Mesenchymal stem cell (in vitro differentiated cells and primary cell): ENCODE measurements at regions not wholly inside any gene's neighbourhood (a gene's known extent, or its start where the extent isn't known, plus 50 kb on each side); places are given as distances from the start of the nearest gene placed in this dataset.

Source experiments
- DNase-seq: peaks from one replicate; pipeline ENCODE4 v3.0.0-alpha.2; 2013
- H2AFZ ChIP-seq: one replicate; pipeline ENCODE4 v1.6.1; 2013; ENCODE audit warnings: low read depth, mild to moderate bottlenecking, control low read depth, inconsistent platforms, low read length, moderate library complexity
- H2AK5ac ChIP-seq: 2 replicates; pipeline ENCODE4 v1.6.1; 2013; ENCODE audit warnings: low read length, moderate library complexity, mild to moderate bottlenecking, inconsistent platforms; ENCODE audit not compliant: severe bottlenecking
- H2BK120ac ChIP-seq: one replicate; pipeline ENCODE4 v1.6.1; 2013; ENCODE audit warnings: low read depth, mild to moderate bottlenecking, inconsistent platforms, low read length, moderate library complexity
- H2BK12ac ChIP-seq, 2 experiments: one replicate each; pipeline ENCODE4 v1.6.1; 2013; ENCODE audit warnings: inconsistent platforms in 2 of 2, low read length in 2 of 2, mild to moderate bottlenecking in 2 of 2, moderate library complexity in 2 of 2, control low read depth in 1 of 2
- H2BK15ac ChIP-seq: one replicate; pipeline ENCODE4 v1.6.1; 2013; ENCODE audit warnings: mild to moderate bottlenecking, low read depth, inconsistent platforms; ENCODE audit not compliant: poor library complexity, severe bottlenecking
- H2BK5ac ChIP-seq: 2 replicates; pipeline ENCODE4 v1.6.1; 2013; ENCODE audit warnings: low read depth, mild to moderate bottlenecking, low read length, control low read depth, inconsistent platforms; ENCODE audit not compliant: poor library complexity, severe bottlenecking
- H3K14ac ChIP-seq, 2 experiments: one replicate each; pipeline ENCODE4 v1.6.1; 2013; ENCODE audit warnings: inconsistent platforms in 2 of 2, low read length in 2 of 2, control low read depth in 1 of 2, mild to moderate bottlenecking in 1 of 2, moderate library complexity in 1 of 2
- H3K18ac ChIP-seq, 2 experiments: one replicate each; pipeline ENCODE4 v1.6.1; 2013; ENCODE audit warnings: inconsistent platforms in 2 of 2, low read length in 2 of 2, control low read depth in 1 of 2, low read depth in 1 of 2, mild to moderate bottlenecking in 1 of 2
- H3K23ac ChIP-seq, 2 experiments: one replicate each; pipeline ENCODE4 v1.6.1; 2013; ENCODE audit warnings: inconsistent platforms in 2 of 2, low read length in 2 of 2, mild to moderate bottlenecking in 2 of 2, moderate library complexity in 2 of 2, control low read depth in 1 of 2
- H3K27ac ChIP-seq: 2 replicates; pipeline ENCODE4 v1.5.1; 2013; ENCODE audit warnings: mild to moderate bottlenecking, moderate library complexity, low read length, control low read depth, inconsistent platforms; ENCODE audit not compliant: poor library complexity, severe bottlenecking
- H3K27me3 ChIP-seq, 2 experiments: 2 replicates each; pipeline versions ENCODE4 v1.6.1 to v1.7.0; 2013; ENCODE audit warnings: low read length in 2 of 2, mild to moderate bottlenecking in 2 of 2, moderate library complexity in 2 of 2, control low read depth in 1 of 2, inconsistent platforms in 1 of 2; ENCODE audit not compliant: control insufficient read depth in 1 of 2, insufficient read depth in 1 of 2
- H3K36me3 ChIP-seq, 2 experiments: 2 replicates each; pipeline versions ENCODE4 v1.6.1 to v1.7.0; 2013; ENCODE audit warnings: low read length in 2 of 2, control low read depth in 1 of 2, inconsistent platforms in 1 of 2, low read depth in 1 of 2, mild to moderate bottlenecking in 1 of 2; ENCODE audit not compliant: insufficient read depth in 2 of 2, control insufficient read depth in 1 of 2
- H3K4ac ChIP-seq, 2 experiments: one replicate each; pipeline ENCODE4 v1.6.1; 2013; ENCODE audit warnings: inconsistent platforms in 2 of 2, low read length in 2 of 2, mild to moderate bottlenecking in 2 of 2, moderate library complexity in 2 of 2, control low read depth in 1 of 2, low read depth in 1 of 2
- H3K4me1 ChIP-seq: 2 replicates; pipeline ENCODE4 v1.6.1; 2013; ENCODE audit warnings: low read depth, low read length, control low read depth; ENCODE audit not compliant: control insufficient read depth, insufficient read depth
- H3K4me2 ChIP-seq: 2 replicates; pipeline ENCODE4 v1.6.1; 2013; ENCODE audit warnings: low read length, mild to moderate bottlenecking, inconsistent platforms; ENCODE audit not compliant: poor library complexity, severe bottlenecking
- H3K4me3 ChIP-seq, 2 experiments: 2 replicates each; pipeline versions ENCODE4 v1.5.1 to v1.7.0; 2013; ENCODE audit warnings: low read length in 2 of 2, mild to moderate bottlenecking in 2 of 2, control low read depth in 1 of 2, low read depth in 1 of 2; ENCODE audit not compliant: insufficient read depth in 1 of 2
- H3K79me1 ChIP-seq: replicated peaks from 2 replicates; pipeline ENCODE4 v1.6.1; 2013; ENCODE audit warnings: mild to moderate bottlenecking, control low read depth, low read length, inconsistent platforms; ENCODE audit not compliant: poor library complexity, severe bottlenecking
- H3K9ac ChIP-seq: 2 replicates; pipeline ENCODE4 v1.7.0; 2013; ENCODE audit warnings: mild to moderate bottlenecking, low read length, moderate library complexity
- H3K9me3 ChIP-seq: 2 replicates; pipeline ENCODE4 v1.7.0; 2013; ENCODE audit warnings: mild to moderate bottlenecking, low read length; ENCODE audit not compliant: control insufficient read depth
- H4K8ac ChIP-seq: one replicate; pipeline ENCODE4 v1.6.1; 2013; ENCODE audit warnings: inconsistent platforms, mild to moderate bottlenecking, low read length, moderate library complexity
- H4K91ac ChIP-seq: one replicate; pipeline ENCODE4 v1.6.1; 2013; ENCODE audit warnings: mild to moderate bottlenecking, low read length, inconsistent platforms
- WGBS: methylation state at CpG from one replicate; pipeline ENCODE4 v1.1.7; 2013; ENCODE audit warnings: mixed read lengths; 5-methylcytosine and 5-hydroxymethylcytosine counted together

DNA sequence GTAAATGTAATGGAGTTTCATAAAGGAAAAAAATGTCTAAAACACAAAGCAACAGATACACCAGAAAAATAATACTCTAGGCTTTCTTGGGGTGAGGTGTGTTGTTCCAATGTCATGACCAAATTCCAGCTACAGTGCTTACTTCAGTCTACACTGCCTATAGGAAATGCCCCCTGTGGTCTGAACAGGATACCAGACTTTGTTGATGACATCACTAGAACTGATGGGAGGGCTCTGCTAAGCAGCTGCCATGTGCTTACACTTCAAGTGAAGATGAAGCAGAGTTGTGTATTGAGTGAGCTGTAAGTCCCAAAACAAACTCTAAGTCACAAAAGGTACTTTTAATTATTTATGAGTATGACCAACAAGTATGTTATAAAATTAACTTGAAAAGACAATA lies 456.1 kb upstream of the IL12A start:
- no peak overlapping the region for H2AK5ac ChIP-seq
- H3K4me3 ChIP-seq, result no peak overlapping the region
- no peaks in the 10 kb centered on the region for H3K27me3 ChIP-seq
- H2BK15ac ChIP-seq, result no peak overlapping the region
- H3K18ac ChIP-seq, result no peak overlapping the region
- peaks cover 2% of the 10 kb centered on the region for H3K4me1 ChIP-seq
- no peak overlapping the region for H3K27ac ChIP-seq
- H2BK5ac ChIP-seq, result no peak overlapping the region
- H3K9ac ChIP-seq, result no peak overlapping the region
- H3K9me3 ChIP-seq, result no peaks in the 10 kb centered on the region
- no peaks in the 10 kb centered on the region for H3K79me1 ChIP-seq
- H3K23ac ChIP-seq, result no peak overlapping the region
- no peak overlapping the region for H3K4me2 ChIP-seq
- DNase-seq, result no peak
- no peak overlapping the region for H2AFZ ChIP-seq
- no peak overlapping the region for H2BK120ac ChIP-seq
- no peak overlapping the region for H3K4ac ChIP-seq
- no peak overlapping the region for H2BK12ac ChIP-seq
- no peak overlapping the region for H3K14ac ChIP-seq
- no peak overlapping the region for H4K91ac ChIP-seq
- H3K36me3 ChIP-seq, result no peaks in the 10 kb centered on the region
- no peak overlapping the region for H4K8ac ChIP-seq

DNA sequence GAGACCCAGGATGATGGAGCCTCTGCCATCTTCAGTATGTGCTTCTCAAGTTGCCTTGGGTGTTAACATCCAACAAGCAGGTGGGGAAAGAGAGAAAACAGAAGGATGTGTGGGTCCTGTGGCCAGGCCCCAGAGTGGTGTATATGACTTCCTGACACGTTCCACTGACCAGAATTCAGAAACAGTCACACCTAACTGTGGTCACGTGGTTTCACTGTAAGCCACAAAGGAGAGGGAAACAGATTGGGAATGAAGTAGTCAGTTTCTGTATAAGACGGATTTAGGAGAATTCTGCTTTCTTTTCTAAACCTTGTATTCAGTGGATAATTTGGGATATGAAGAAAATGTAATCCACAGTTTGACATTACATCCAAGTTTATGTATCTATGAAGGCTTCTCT lies 454.1 kb upstream of the IL12A start:
- H3K23ac ChIP-seq, result no peak overlapping the region
- H3K4me2 ChIP-seq, result no peak overlapping the region
- no peaks in the 10 kb centered on the region for H3K36me3 ChIP-seq
- H2BK5ac ChIP-seq, result no peak overlapping the region
- H3K9ac ChIP-seq, result no peak overlapping the region
- H3K4ac ChIP-seq, result no peak overlapping the region
- peaks cover 2% of the 10 kb centered on the region for H3K4me1 ChIP-seq
- H2AK5ac ChIP-seq, result no peak overlapping the region
- no peak overlapping the region for H2BK12ac ChIP-seq
- H3K27ac ChIP-seq, result no peak overlapping the region
- H3K9me3 ChIP-seq, result no peaks in the 10 kb centered on the region
- H3K14ac ChIP-seq, result no peak overlapping the region
- DNase-seq, result no peak
- no peak overlapping the region for H2BK120ac ChIP-seq
- no peaks in the 10 kb centered on the region for H3K27me3 ChIP-seq
- no peak overlapping the region for H2AFZ ChIP-seq
- no peaks in the 10 kb centered on the region for H3K79me1 ChIP-seq
- H2BK15ac ChIP-seq, result no peak overlapping the region
- no peak overlapping the region for H4K8ac ChIP-seq
- no peak overlapping the region for H3K18ac ChIP-seq
- 82% methylated on average over 3 of the region's 3 CpGs for WGBS
- no peak overlapping the region for H4K91ac ChIP-seq
- H3K4me3 ChIP-seq, result no peak overlapping the region

DNA sequence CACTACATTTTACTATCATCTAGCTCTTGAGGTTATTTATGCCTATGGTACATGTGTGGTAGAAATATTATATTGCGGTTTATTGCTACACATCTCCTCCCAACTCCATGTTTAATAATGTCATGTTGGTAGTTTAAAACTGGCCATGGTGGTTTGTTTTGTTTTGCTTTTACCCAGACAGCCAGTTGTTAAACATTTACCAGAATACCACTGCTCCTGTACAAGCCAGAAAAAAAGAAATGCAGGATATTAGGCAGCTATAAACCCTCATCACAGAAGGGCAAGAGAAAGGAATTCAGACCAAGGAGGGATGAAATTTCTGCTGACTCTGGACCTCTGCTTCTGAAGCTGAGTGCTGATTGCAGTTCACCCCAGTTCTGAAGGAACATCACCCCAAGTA lies 451.8 kb upstream of the IL12A start:
- no peak overlapping the region for H3K4me3 ChIP-seq
- H3K4ac ChIP-seq, result no peak overlapping the region
- no peak overlapping the region for H3K23ac ChIP-seq
- WGBS, result no CpG with 5 or more reads among the region's 1 CpG
- H3K14ac ChIP-seq, result no peak overlapping the region
- H3K9me3 ChIP-seq, result no peaks in the 10 kb centered on the region
- H3K18ac ChIP-seq, result no peak overlapping the region
- H3K79me1 ChIP-seq, result no peaks in the 10 kb centered on the region
- no peak overlapping the region for H2AFZ ChIP-seq
- H3K27ac ChIP-seq, result peak overlapping the region; percentile 50
- no peak overlapping the region for H4K91ac ChIP-seq
- H2BK15ac ChIP-seq, result no peak overlapping the region
- H3K4me2 ChIP-seq, result no peak overlapping the region
- no peak overlapping the region for H3K9ac ChIP-seq
- H3K36me3 ChIP-seq, result no peaks in the 10 kb centered on the region
- no peak overlapping the region for H2AK5ac ChIP-seq
- no peaks in the 10 kb centered on the region for H3K27me3 ChIP-seq
- H2BK5ac ChIP-seq, result no peak overlapping the region
- H2BK12ac ChIP-seq, result no peak overlapping the region
- no peak overlapping the region for H4K8ac ChIP-seq
- H3K4me1 ChIP-seq, result peaks cover 2% of the 10 kb centered on the region
- no peak for DNase-seq
- no peak overlapping the region for H2BK120ac ChIP-seq

DNA sequence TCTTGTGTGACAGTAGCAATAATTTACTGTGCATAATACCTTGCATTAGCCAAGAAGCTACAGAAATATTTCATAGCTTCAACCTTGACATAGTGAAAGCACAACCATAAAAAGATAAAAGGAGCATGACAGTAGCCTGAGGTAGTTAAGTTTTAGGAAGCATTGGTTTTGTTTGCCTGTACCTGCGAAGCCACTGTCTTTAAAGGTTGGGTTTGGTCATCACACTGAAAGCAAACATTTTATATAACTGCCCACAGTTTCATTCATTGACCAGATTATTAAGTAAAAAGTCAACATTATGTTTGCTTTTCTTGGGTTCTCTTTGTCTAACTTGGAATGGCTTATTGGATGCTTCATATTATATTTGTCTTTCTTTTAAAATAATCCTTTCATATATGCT lies 450.1 kb upstream of the IL12A start:
- Histone ChIP-seq H3K4ac (no peak overlapping the region), H2AFZ (no peak overlapping the region), H3K4me1 (peaks cover 2% of the 10 kb centered on the region), H3K79me1 (no peaks in the 10 kb centered on the region), H2AK5ac (no peak overlapping the region), H3K27me3 (no peaks in the 10 kb centered on the region), H3K9me3 (no peaks in the 10 kb centered on the region), H2BK15ac (no peak overlapping the region), H2BK5ac (no peak overlapping the region), H2BK12ac (no peak overlapping the region), H4K8ac (no peak overlapping the region), H3K4me3 (no peak overlapping the region), H2BK120ac (no peak overlapping the region), H3K23ac (no peak overlapping the region), H3K9ac (no peak overlapping the region), H3K14ac (no peak overlapping the region), H3K27ac (no peak overlapping the region), H3K4me2 (no peak overlapping the region), H3K18ac (no peak overlapping the region), H4K91ac (no peak overlapping the region), H3K36me3 (no peaks in the 10 kb centered on the region)
- no peak for DNase-seq
- no CpG with 5 or more reads among the region's 1 CpG for WGBS
